ENCODE measurements at regions not wholly inside any gene's neighbourhood (a gene's known extent, or its start where the extent isn't known, plus 50 kb on each side); places are given as distances from the start of the nearest gene placed in this dataset.

GRCh38 chr18:53797998-53798495 is 426.4 kb downstream of the MBD2 start:
- no peak overlapping the region for H3K4me2 ChIP-seq (replicated peaks; ENCODE audit: low read depth, low read length, poor library complexity, severe bottlenecking)
- no peaks in the 10 kb centered on the region for H3K4me1 ChIP-seq (ENCODE audit: control insufficient read depth in 2 of 2, insufficient read depth in 2 of 2, low read length in 2 of 2)
- no peak overlapping the region for H3K27ac ChIP-seq (ENCODE audit: low read length in 2 of 2)
- no peak overlapping the region for H3K4me3 Mint-ChIP-seq
- no peak overlapping the region for H2AFZ ChIP-seq (ENCODE audit: insufficient read depth, low read depth, low read length, poor library complexity, severe bottlenecking)
- DNase-seq: no peak
- peaks cover 4% of the 10 kb centered on the region for H3K9me3 Mint-ChIP-seq (ENCODE audit: insufficient read depth)
- H4K20me1 ChIP-seq (ENCODE audit: control insufficient read depth, insufficient read depth, low read length, poor library complexity, severe bottlenecking): no peaks in the 10 kb centered on the region
- ChIA-PET CTCF (no interaction called here), POLR2A (no interaction called here)
- 74% methylated on average over 2 of the region's 2 CpGs for WGBS (ENCODE audit: insufficient coverage)
- TF ChIP-seq CTCF (IDR thresholded peaks at IDR 0.05) (no peak), EZH2 (IDR thresholded peaks at IDR 0.05; ENCODE audit: borderline replicate concordance, insufficient read depth, low read depth, low read length, poor library complexity, severe bottlenecking) (no peak)
- intact Hi-C loops (cut with micrococcal nuclease): no loop called here
- H3K9ac ChIP-seq (ENCODE audit: low read length): no peak overlapping the region
- no peaks in the 10 kb centered on the region for H3K9me3 ChIP-seq (ENCODE audit: control extremely low read depth in 1 of 3, control insufficient read depth in 2 of 3, insufficient read depth in 1 of 3, low read length in 2 of 3)
- no peaks in the 10 kb centered on the region for H3K4me1 Mint-ChIP-seq
- H3K27ac Mint-ChIP-seq: no peak overlapping the region
- H3K4me3 ChIP-seq (ENCODE audit: control extremely low read depth in 1 of 5, extremely low read depth in 1 of 5, insufficient read depth in 1 of 5, low read depth in 2 of 5, low read length in 4 of 5): no peak overlapping the region
- H3K27me3 ChIP-seq (replicated peaks in 1 of 4; ENCODE audit: control extremely low read depth in 1 of 4, control insufficient read depth in 3 of 4, insufficient read depth in 4 of 4, low read length in 3 of 4): no peaks in the 10 kb centered on the region
- no peaks in the 10 kb centered on the region for H3K36me3 ChIP-seq (replicated peaks in 1 of 2; ENCODE audit: control extremely low read depth in 1 of 2, control insufficient read depth in 1 of 2, extremely low read depth in 1 of 2, insufficient read depth in 2 of 2, low read length in 1 of 2)
- H3K79me2 ChIP-seq (ENCODE audit: control insufficient read depth, insufficient read depth, low read length): no peaks in the 10 kb centered on the region
- no peak for ATAC-seq (ENCODE audit: low read depth)
- no peaks in the 10 kb centered on the region for H3K27me3 Mint-ChIP-seq

- no peak overlapping the region for H3K27ac ChIP-seq (ENCODE audit: low read length in 2 of 2)
- H3K36me3 ChIP-seq (replicated peaks in 1 of 2; ENCODE audit: control extremely low read depth in 1 of 2, control insufficient read depth in 1 of 2, extremely low read depth in 1 of 2, insufficient read depth in 2 of 2, low read length in 1 of 2): no peaks in the 10 kb centered on the region
- no peak overlapping the region for H3K9ac ChIP-seq (ENCODE audit: low read length)
- ChIA-PET POLR2A (no interaction called here), CTCF (no interaction called here)
- TF ChIP-seq CTCF (IDR thresholded peaks at IDR 0.05) (no peak), EZH2 (IDR thresholded peaks at IDR 0.05; ENCODE audit: borderline replicate concordance, insufficient read depth, low read depth, low read length, poor library complexity, severe bottlenecking) (no peak)
- no peak overlapping the region for H3K4me3 Mint-ChIP-seq
- ATAC-seq (ENCODE audit: low read depth) (no peak), DNase-seq (no peak)
- H3K4me2 ChIP-seq (replicated peaks; ENCODE audit: low read depth, low read length, poor library complexity, severe bottlenecking): no peak overlapping the region
- H3K79me2 ChIP-seq (ENCODE audit: control insufficient read depth, insufficient read depth, low read length): no peaks in the 10 kb centered on the region
- no peak overlapping the region for H2AFZ ChIP-seq (ENCODE audit: insufficient read depth, low read depth, low read length, poor library complexity, severe bottlenecking)
- no peaks in the 10 kb centered on the region for H3K9me3 Mint-ChIP-seq (ENCODE audit: insufficient read depth)
- no peaks in the 10 kb centered on the region for H3K4me1 ChIP-seq (ENCODE audit: control insufficient read depth in 2 of 2, insufficient read depth in 2 of 2, low read length in 2 of 2)
- intact Hi-C loops (cut with micrococcal nuclease): no loop called here
- H3K27me3 ChIP-seq (replicated peaks in 1 of 4; ENCODE audit: control extremely low read depth in 1 of 4, control insufficient read depth in 3 of 4, insufficient read depth in 4 of 4, low read length in 3 of 4): no peaks in the 10 kb centered on the region
- no peak overlapping the region for H3K27ac Mint-ChIP-seq
- WGBS (ENCODE audit: insufficient coverage): no CpG with 5 or more reads among the region's 1 CpG
- no peaks in the 10 kb centered on the region for H3K27me3 Mint-ChIP-seq
- H3K4me1 Mint-ChIP-seq: no peaks in the 10 kb centered on the region
- no peak overlapping the region for H3K4me3 ChIP-seq (ENCODE audit: control extremely low read depth in 1 of 5, extremely low read depth in 1 of 5, insufficient read depth in 1 of 5, low read depth in 2 of 5, low read length in 4 of 5)
- no peaks in the 10 kb centered on the region for H3K9me3 ChIP-seq (ENCODE audit: control extremely low read depth in 1 of 3, control insufficient read depth in 2 of 3, insufficient read depth in 1 of 3, low read length in 2 of 3)
- H4K20me1 ChIP-seq (ENCODE audit: control insufficient read depth, insufficient read depth, low read length, poor library complexity, severe bottlenecking): no peaks in the 10 kb centered on the region
Observed at GRCh38 chr18:53796040-53796729, 428.3 kb downstream of the MBD2 start.

All from B cell (primary cell).